ENCODE measurements at regions not wholly inside any gene's neighbourhood (a gene's known extent, or its start where the extent isn't known, plus 50 kb on each side); places are given as distances from the start of the nearest gene placed in this dataset.

- TF ChIP-seq CTCF (IDR thresholded peaks at IDR 0.05; ENCODE audit: insufficient read depth, low read depth, low read length) (no peak), EZH2 (IDR thresholded peaks at IDR 0.05; ENCODE audit: insufficient read depth, low read length) (no peak)
These were observed 109.9 kb upstream of the ANKRD30A start for GRCh38 chr10:37015498-37015897.

Data from astrocyte (in vitro differentiated cells and primary cell).